ENCODE measurements at regions not wholly inside any gene's neighbourhood (a gene's known extent, or its start where the extent isn't known, plus 50 kb on each side); places are given as distances from the start of the nearest gene placed in this dataset.

GRCh38 chr6:121932076-121932991 lies 467.1 kb upstream of the HSF2 start:
- TF ChIP-seq ZNF274 (IDR thresholded peaks at IDR 0.05; ENCODE audit: borderline replicate concordance, low read depth, low read length) (no peak), POLR2A (conservative IDR thresholded peaks at IDR 0.05) (no peak), CTCF (IDR thresholded peaks at IDR 0.05 in 2 of 3, conservative IDR thresholded peaks at IDR 0.05 in 1 of 3; ENCODE audit: insufficient read depth in 2 of 3, low read depth in 1 of 3, low read length in 3 of 3) (no peak), SMC3 (conservative IDR thresholded peaks at IDR 0.05; ENCODE audit: insufficient read depth, low read depth, low read length) (no peak), GABPA (tag; conservative IDR thresholded peaks at IDR 0.05; ENCODE audit: low read depth) (no peak), ZFP36 (IDR thresholded peaks at IDR 0.05; ENCODE audit: low read depth, low read length, partially characterized antibody) (no peak)

All from K562 (cell line).